Pancreas (tissue), 10 donors: ENCODE measurements at regions not wholly inside any gene's neighbourhood (a gene's known extent, or its start where the extent isn't known, plus 50 kb on each side); places are given as distances from the start of the nearest gene placed in this dataset.

ENCODE experiments used
- ATAC-seq, 4 donors: fragments of 200-7000 bp; cut with Tn5 transposase; one replicate each; pipeline versions ENCODE4 v1.8.0 to v1.9.1; 2020; ENCODE audit warnings: mild to moderate bottlenecking in 4 of 4, moderate library complexity in 4 of 4
- DNase-seq, 6 donors: peaks; one replicate each; pipeline ENCODE4 v3.0.0-alpha.2; 2020
- FAIRE-seq: peaks from 2 replicates; lab custom pipeline; 2012; peaks lifted over from hg19 to GRCh38; lab: Jason Lieb, UNC
- H3K27ac ChIP-seq, 4 donors: fragments of 200-600 bp; sonication (generic); 1 replicate in 3 of 4; 2 replicates in 1 of 4; pipeline versions ENCODE4 v1.5.0 to v1.8.0; 2020
- H3K27me3 ChIP-seq, 4 donors: fragments of 200-600 bp; one replicate each; pipeline ENCODE4 v1.8.0; 2021
- H3K36me3 ChIP-seq, 3 donors: fragments of 200-600 bp; sonication (generic) in 1 of 3; one replicate each; pipeline versions ENCODE4 v1.5.0 to v1.8.0; 2020 to 2021
- H3K4me1 ChIP-seq, 3 donors: fragments of 200-600 bp; one replicate each; pipeline ENCODE4 v1.8.0; 2021
- H3K4me3 ChIP-seq, 4 donors: fragments of 200-600 bp; sonication (generic) in 2 of 4; one replicate each; pipeline versions ENCODE4 v1.5.0 to v1.8.0; 2020 to 2021
- H3K9me3 ChIP-seq, 4 donors: fragments of 200-600 bp; one replicate each; pipeline ENCODE4 v1.8.0; 2021
- CTCF ChIP-seq, 4 donors: fragments of 200-600 bp; sonication (generic) in 3 of 4; IDR thresholded peaks; one replicate each; pipeline versions ENCODE4 v1.5.0 to v1.8.0; 2021; ENCODE audit warnings: antibody characterized with exemption in 4 of 4
- WGBS, 2 donors: extraction: QIAGEN DNeasy Blood & Tissue Kit; methylation state at CpG; one replicate each; pipeline ENCODE4 v1.1.7; 2013; 5-methylcytosine and 5-hydroxymethylcytosine counted together
- intact Hi-C, 3 donors: fragments of 100-400 bp; cut with DNase I; formaldehyde crosslinking; loops; one replicate each; pipeline versions ENCODE4 v1.11.1 to v1.14.2; 2022
- donor health status: healthy with polysubstance abuse.
- donor health status: DM: no; HTN: no; CAD: no; lungs with moderate emphysema.
- donor health status: DM: no; HTN: no; CAD: no.
- donor health status: control.
- donor health status: control.
- donor health status: Bipolar disorder and iron deficiency.
- donor health status: DM: yes; HTN: yes; CAD: no.
- donor health status: DM: no; HTN: no; CAD: no.
- donor health status: DM: no; HTN: no; CAD: no.
- donor health status: DM: yes; HTN: yes; CAD: no.

- Histone ChIP-seq H3K27ac (no peak overlapping the region), H3K4me3 (no peak overlapping the region), H3K27me3 (no peaks in the 10 kb centered on the region), H3K36me3 (no peaks in the 10 kb centered on the region), H3K4me1 (no peaks in the 10 kb centered on the region), H3K9me3 (no peaks in the 10 kb centered on the region)
- 77 to 85% methylated on average over 4 of the region's 4 CpGs for WGBS, 2 donors
- DNase-seq, result no peak
- no peak for ATAC-seq
- FAIRE-seq, result no peak
- intact Hi-C loops, result no loop called here
- TF ChIP-seq CTCF (IDR thresholded peaks at IDR 0.05), result no peak
Observed at GRCh38 chr11:92687724-92688123, 281.7 kb upstream of the MTNR1B start.

- FAIRE-seq (no peak), ATAC-seq (no peak), DNase-seq (no peak)
- Histone ChIP-seq H3K27ac (no peak overlapping the region), H3K9me3 (no peaks in the 10 kb centered on the region), H3K4me1 (no peaks in the 10 kb centered on the region), H3K4me3 (no peak overlapping the region), H3K27me3 (no peaks in the 10 kb centered on the region), H3K36me3 (no peaks in the 10 kb centered on the region)
- intact Hi-C loops, result no loop called here
- 50 to 58% methylated on average over 1 of the region's 1 CpG for WGBS, 2 donors
- no peak for TF ChIP-seq CTCF (IDR thresholded peaks at IDR 0.05)
Observed at GRCh38 chr11:92688416-92688815, 281.0 kb upstream of the MTNR1B start.

- DNase-seq (no peak), FAIRE-seq (no peak), ATAC-seq (no peak)
- H3K9me3 ChIP-seq, result no peaks in the 10 kb centered on the region
- no peaks in the 10 kb centered on the region for H3K36me3 ChIP-seq
- WGBS, 2 donors, result 58 to 65% methylated on average over 2 of the region's 2 CpGs
- H3K27me3 ChIP-seq, result no peaks in the 10 kb centered on the region
- H3K4me1 ChIP-seq, result no peaks in the 10 kb centered on the region
- intact Hi-C loops, result no loop called here
- no peak overlapping the region for H3K27ac ChIP-seq
- H3K4me3 ChIP-seq, result no peak overlapping the region
- no peak for TF ChIP-seq CTCF (IDR thresholded peaks at IDR 0.05)
Observed at GRCh38 chr11:92692826-92693546, 276.5 kb upstream of the MTNR1B start.

- no peak for ATAC-seq
- intact Hi-C loops, result no loop called here
- no peak for TF ChIP-seq CTCF (IDR thresholded peaks at IDR 0.05)
- H3K27ac ChIP-seq, result no peak overlapping the region
- no peak for FAIRE-seq
- 67 to 75% methylated on average over 1 of the region's 1 CpG for WGBS, 2 donors
- H3K27me3 ChIP-seq, result no peaks in the 10 kb centered on the region
- no peaks in the 10 kb centered on the region for H3K4me1 ChIP-seq
- DNase-seq, result no peak
- H3K4me3 ChIP-seq, result no peak overlapping the region
- H3K9me3 ChIP-seq, result no peaks in the 10 kb centered on the region
- H3K36me3 ChIP-seq, result no peaks in the 10 kb centered on the region
Observed at GRCh38 chr11:92696076-92696475, 273.4 kb upstream of the MTNR1B start.
